ENCODE measurements at regions not wholly inside any gene's neighbourhood (a gene's known extent, or its start where the extent isn't known, plus 50 kb on each side); places are given as distances from the start of the nearest gene placed in this dataset.

DNA sequence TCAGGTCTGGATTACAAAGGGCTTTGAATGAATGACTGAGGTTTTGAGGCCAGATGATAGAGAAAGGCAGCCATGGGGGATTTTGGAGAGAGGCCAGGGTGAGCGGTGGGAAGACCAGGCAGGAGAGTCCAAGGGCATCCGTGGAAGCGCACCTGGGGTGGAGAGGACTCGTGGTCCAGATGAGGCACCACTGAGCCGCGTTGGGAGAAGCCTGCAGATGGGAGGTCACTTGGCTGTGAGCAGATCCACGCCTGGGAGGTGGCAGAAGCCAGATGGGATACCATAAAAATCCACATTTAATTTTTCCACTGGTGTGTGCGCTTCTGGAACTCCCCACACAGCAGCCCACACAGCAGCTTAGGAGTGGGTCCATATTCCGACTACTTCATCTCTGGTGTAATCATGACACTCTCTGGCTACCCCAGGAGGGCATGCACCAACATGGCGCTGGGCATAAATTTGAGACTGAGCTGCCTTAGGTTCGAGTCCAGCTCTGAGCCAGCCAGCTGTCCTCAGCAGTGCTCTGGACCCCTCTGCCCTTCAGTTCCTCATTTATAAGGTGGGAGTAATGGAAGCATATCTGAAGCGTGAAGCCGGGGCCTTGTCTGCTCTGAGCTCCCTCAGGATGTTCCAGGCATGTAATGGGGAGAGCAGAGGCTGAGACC, 90.2 kb upstream of the FAM20C start:
- TF ChIP-seq, protein P1, sequence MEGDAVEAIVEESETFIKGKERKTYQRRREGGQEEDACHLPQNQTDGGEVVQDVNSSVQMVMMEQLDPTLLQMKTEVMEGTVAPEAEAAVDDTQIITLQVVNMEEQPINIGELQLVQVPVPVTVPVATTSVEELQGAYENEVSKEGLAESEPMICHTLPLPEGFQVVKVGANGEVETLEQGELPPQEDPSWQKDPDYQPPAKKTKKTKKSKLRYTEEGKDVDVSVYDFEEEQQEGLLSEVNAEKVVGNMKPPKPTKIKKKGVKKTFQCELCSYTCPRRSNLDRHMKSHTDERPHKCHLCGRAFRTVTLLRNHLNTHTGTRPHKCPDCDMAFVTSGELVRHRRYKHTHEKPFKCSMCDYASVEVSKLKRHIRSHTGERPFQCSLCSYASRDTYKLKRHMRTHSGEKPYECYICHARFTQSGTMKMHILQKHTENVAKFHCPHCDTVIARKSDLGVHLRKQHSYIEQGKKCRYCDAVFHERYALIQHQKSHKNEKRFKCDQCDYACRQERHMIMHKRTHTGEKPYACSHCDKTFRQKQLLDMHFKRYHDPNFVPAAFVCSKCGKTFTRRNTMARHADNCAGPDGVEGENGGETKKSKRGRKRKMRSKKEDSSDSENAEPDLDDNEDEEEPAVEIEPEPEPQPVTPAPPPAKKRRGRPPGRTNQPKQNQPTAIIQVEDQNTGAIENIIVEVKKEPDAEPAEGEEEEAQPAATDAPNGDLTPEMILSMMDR (conservative IDR thresholded peaks at IDR 0.05; ENCODE audit: low read depth, low read length): no peak
- TF ChIP-seq POLR2A (IDR thresholded peaks at IDR 0.05; ENCODE audit: low read depth, low read length) (no peak), MAFK (IDR thresholded peaks at IDR 0.05; ENCODE audit: low read depth, low read length) (no peak), SMC3 (IDR thresholded peaks at IDR 0.05; ENCODE audit: low read depth, low read length) (no peak), RAD21 (IDR thresholded peaks at IDR 0.05; ENCODE audit: low read length) (no peak)

Measured in IMR-90 (cell line).